Heart right ventricle (tissue), 16 donors: ENCODE measurements at regions not wholly inside any gene's neighbourhood (a gene's known extent, or its start where the extent isn't known, plus 50 kb on each side); places are given as distances from the start of the nearest gene placed in this dataset.

Source experiments
- ATAC-seq, 8 donors: fragments of 200-7000 bp; cut with Tn5 transposase; one replicate each; pipeline ENCODE4 v1.9.1; 2020; ENCODE audit warnings: mild to moderate bottlenecking in 8 of 8, moderate library complexity in 8 of 8, moderate number of reproducible peaks in 1 of 8
- DNase-seq, 2 donors: peaks; one replicate each; pipeline ENCODE4 v3.0.0-alpha.2; 2020
- H3K27ac ChIP-seq, 10 donors: fragments of 200-600 bp; sonication (generic) in 2 of 10; one replicate each; pipeline versions ENCODE4 v1.5.0 to v1.8.0; 2020 to 2022; ENCODE audit warnings: mild to moderate bottlenecking in 3 of 10
- H3K27me3 ChIP-seq, 7 donors: fragments of 200-600 bp; one replicate each; pipeline ENCODE4 v1.8.0; 2021 to 2022; ENCODE audit warnings: mild to moderate bottlenecking in 2 of 7
- H3K36me3 ChIP-seq, 9 donors: fragments of 200-600 bp; sonication (generic) in 1 of 9; one replicate each; pipeline versions ENCODE4 v1.5.0 to v1.8.0; 2020 to 2022; ENCODE audit warnings: mild to moderate bottlenecking in 2 of 9
- H3K4me1 ChIP-seq, 9 donors: fragments of 200-600 bp; sonication (generic) in 1 of 9; one replicate each; pipeline versions ENCODE4 v1.5.0 to v1.8.0; 2020 to 2022; ENCODE audit warnings: mild to moderate bottlenecking in 4 of 9
- H3K4me3 ChIP-seq, 10 donors: fragments of 200-600 bp; sonication (generic) in 2 of 10; one replicate each; pipeline versions ENCODE4 v1.5.0 to v1.8.0; 2020 to 2022; ENCODE audit warnings: mild to moderate bottlenecking in 7 of 10, moderate library complexity in 2 of 10
- H3K9me3 ChIP-seq, 11 donors: fragments of 200-600 bp in 10 of 11; sonication (generic) in 2 of 11; one replicate each; pipeline versions ENCODE4 v1.5.0 to v1.8.0; 2013 to 2022; ENCODE audit warnings: mild to moderate bottlenecking in 2 of 11, control low read depth in 1 of 11, moderate library complexity in 1 of 11
- WGBS, 2 donors: extraction: QIAGEN DNeasy Blood & Tissue Kit; methylation state at CpG; one replicate each; pipeline ENCODE4 v1.1.7; 2013; ENCODE audit warnings: inconsistent platforms in 1 of 2; 5-methylcytosine and 5-hydroxymethylcytosine counted together
- intact Hi-C, 10 donors: fragments of 100-400 bp; cut with DNase I; formaldehyde crosslinking; loops; one replicate each; pipeline versions ENCODE4 v1.11.1 to v1.14.2; 2022
- TF ChIP-seq, protein P1 (sequence below), 9 donors: fragments of 200-600 bp; sonication (generic) in 2 of 9; IDR thresholded peaks; one replicate each; pipeline versions ENCODE4 v1.5.0 to v1.8.0; 2021 to 2022; ENCODE audit warnings: antibody characterized with exemption in 9 of 9, mild to moderate bottlenecking in 5 of 9, moderate library complexity in 1 of 9
- donor health status: Arrhythmogenic right ventricular cardiomyopathy.
- donor health status: ischemic (EF 13 %, LVEDD 7.1; RV severe dilation, severe dysfunction).
- donor health status: healthy with polysubstance abuse.
- donor health status: DM: no; HTN: yes; CAD: no.
- donor health status: DM: no; HTN: no; CAD: no.
- donor health status: ischemic (EF 25% LVEDD 6.9; RV normal size, moderate dysfunction).
- donor health status: ischemic (EF 25% LVEDD 5.7; RV mildly dilated, moderate dysfunction).
- donor health status: healthy.
- donor health status: DM: yes; HTN: yes; CAD: no.
- donor health status: Ischemic cardiomyopathy.
- donor health status: ischemic (EF 35%, LVEDD 5.7; RV mildly dilated, moderate dysfunction).
- donor health status: nonischemic (EF 11% LVEDD 7.7; RV severe dilation, severe dysfunction).
- donor health status: DM: yes; HTN: yes; CAD: no.
- donor health status: PGD.
- donor health status: ischemic (EF 29% LVEDD 5.4; RV normal size, mild dysfunction).
- donor health status: nonischemic (EF 23%, LVEDD 6.1; RV moderate dilation, normal function).

DNA sequence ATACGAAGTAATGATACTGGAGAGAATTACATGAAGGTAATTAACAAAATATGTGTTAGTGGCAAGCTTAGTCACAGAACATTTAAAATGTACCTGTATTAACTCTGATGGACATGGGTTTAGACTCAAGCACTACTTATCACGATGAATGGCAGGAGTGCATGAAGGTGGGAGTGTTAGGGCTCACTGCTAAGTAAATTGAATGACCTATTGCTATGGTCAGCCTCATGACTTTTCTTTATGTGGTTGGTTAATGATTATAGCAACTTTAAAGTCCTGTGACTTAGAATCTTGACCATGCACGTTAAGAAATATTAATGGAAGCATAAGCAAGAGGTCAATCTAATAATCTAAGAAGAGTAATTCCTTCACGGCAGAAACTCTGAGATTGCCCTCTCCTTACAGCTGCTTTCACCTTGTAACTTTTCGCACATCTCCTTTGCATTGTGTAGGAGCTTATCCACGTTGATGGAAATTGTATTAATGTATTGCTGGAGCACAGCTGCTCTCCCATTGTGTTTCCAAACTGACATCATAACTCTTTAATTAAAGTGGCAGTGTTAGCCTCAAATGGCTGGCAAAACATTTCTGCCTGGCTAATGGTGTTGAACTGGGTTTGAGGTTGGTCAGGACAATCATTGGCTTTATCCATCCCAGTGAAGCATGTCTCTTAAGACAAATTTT is 114.5 kb downstream of the RXFP2 start:
- Histone ChIP-seq H3K9me3 (no peaks in the 10 kb centered on the region), H3K36me3 (no peaks in the 10 kb centered on the region), H3K4me3 (no peak overlapping the region), H3K27ac (peak overlapping the region in 3 of 10 donors; percentile 25 to 29 (median 25)), H3K27me3 (no peaks in the 10 kb centered on the region), H3K4me1 (peaks cover 0 to 53% (median 14%) of the 10 kb centered on the region in 9 donors)
- ATAC-seq: no peak
- intact Hi-C loops: no loop called here
- TF ChIP-seq, protein P1, sequence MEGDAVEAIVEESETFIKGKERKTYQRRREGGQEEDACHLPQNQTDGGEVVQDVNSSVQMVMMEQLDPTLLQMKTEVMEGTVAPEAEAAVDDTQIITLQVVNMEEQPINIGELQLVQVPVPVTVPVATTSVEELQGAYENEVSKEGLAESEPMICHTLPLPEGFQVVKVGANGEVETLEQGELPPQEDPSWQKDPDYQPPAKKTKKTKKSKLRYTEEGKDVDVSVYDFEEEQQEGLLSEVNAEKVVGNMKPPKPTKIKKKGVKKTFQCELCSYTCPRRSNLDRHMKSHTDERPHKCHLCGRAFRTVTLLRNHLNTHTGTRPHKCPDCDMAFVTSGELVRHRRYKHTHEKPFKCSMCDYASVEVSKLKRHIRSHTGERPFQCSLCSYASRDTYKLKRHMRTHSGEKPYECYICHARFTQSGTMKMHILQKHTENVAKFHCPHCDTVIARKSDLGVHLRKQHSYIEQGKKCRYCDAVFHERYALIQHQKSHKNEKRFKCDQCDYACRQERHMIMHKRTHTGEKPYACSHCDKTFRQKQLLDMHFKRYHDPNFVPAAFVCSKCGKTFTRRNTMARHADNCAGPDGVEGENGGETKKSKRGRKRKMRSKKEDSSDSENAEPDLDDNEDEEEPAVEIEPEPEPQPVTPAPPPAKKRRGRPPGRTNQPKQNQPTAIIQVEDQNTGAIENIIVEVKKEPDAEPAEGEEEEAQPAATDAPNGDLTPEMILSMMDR (IDR thresholded peaks at IDR 0.05): no peak
- 82 to 87% methylated on average over 6 of the region's 6 CpGs for WGBS, 2 donors
- no peak for DNase-seq

DNA sequence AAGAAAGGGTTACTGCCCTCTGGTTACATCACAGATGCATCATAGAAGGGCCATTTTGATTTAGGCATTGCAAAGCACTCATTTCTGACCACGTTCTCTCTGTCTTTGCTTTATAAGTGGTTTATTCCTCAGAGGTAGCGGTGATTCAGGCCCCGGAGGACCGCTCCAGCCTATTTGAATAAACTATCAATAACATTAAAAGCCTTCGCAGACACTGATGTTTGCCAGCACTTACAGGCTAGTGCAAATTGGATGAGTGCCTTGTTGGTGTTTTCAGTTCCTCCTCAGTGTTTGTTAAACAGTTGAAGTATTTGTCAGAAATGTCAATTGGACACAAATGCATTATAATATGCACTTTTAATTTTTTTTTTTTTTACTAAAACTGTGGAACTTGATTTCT is 120.2 kb downstream of the RXFP2 start:
- ATAC-seq: peak in 5 of 8 donors; percentile 13 to 31 (median 21)
- WGBS, 2 donors: 55 to 56% methylated on average over 5 of the region's 5 CpGs
- Histone ChIP-seq H3K9me3 (no peaks in the 10 kb centered on the region), H3K4me3 (no peak overlapping the region), H3K4me1 (peaks cover 0 to 56% (median 31%) of the 10 kb centered on the region in 9 donors), H3K27me3 (no peaks in the 10 kb centered on the region), H3K27ac (peak overlapping the region in 7 of 10 donors; percentile 45 to 72 (median 61)), H3K36me3 (no peaks in the 10 kb centered on the region)
- intact Hi-C loops: no loop called here
- DNase-seq: no peak
- TF ChIP-seq, protein P1 (IDR thresholded peaks at IDR 0.05): no peak

DNA sequence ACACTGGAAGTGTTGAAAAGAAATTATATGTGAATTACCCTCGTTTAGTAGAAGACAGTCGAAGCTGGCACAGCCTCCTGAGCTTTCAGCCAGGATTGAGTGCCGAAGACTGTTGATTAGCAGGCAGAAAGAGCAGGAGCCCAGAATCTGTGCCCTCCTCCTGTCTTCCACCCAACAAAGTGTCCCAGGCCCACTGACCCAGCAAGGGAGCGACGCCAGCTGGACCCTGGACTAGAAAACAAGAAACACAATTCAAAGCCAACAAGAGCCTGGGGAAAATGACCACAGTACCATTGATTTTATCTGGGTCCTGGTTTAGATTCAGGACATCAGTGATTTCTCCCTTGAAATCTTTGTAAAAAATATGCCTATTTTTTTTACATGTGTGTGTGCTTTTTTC is 120.7 kb downstream of the RXFP2 start:
- 36 to 42% methylated on average over 5 of the region's 5 CpGs for WGBS, 2 donors
- peaks cover 0 to 56% (median 31%) of the 10 kb centered on the region in 9 donors for H3K4me1 ChIP-seq
- ATAC-seq (peak in 5 of 8 donors; percentile 29 to 62 (median 57)), DNase-seq (peak in 1 of 2 donors; percentile 20)
- TF ChIP-seq, protein P1 (IDR thresholded peaks at IDR 0.05): no peak
- H3K27me3 ChIP-seq: no peaks in the 10 kb centered on the region
- H3K27ac ChIP-seq: peak overlapping the region in 8 of 10 donors; percentile 43 to 72 (median 60)
- H3K9me3 ChIP-seq: no peaks in the 10 kb centered on the region
- intact Hi-C loops: no loop called here
- no peak overlapping the region for H3K4me3 ChIP-seq
- no peaks in the 10 kb centered on the region for H3K36me3 ChIP-seq

DNA sequence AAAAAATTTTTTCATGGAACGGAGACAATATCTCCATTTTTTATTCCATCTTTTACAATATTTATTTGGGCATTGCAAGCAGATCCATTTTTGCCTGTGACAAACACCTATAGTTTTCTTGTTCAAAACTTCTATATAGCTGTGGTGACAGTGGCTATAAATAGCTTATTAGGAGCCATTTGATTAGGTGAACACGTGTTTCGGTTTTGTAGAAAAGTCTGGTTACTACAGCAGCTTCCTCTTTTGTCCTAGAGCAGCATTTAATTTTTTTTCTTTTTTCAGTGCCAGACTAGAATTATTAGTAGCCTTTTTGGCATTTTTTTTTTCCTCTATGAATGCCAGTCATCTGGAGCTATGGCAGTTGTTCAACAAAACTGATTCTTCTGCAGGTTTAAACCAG is 123.5 kb downstream of the RXFP2 start:
- no peaks in the 10 kb centered on the region for H3K9me3 ChIP-seq
- H3K27me3 ChIP-seq: no peaks in the 10 kb centered on the region
- no peaks in the 10 kb centered on the region for H3K36me3 ChIP-seq
- peaks cover 0 to 79% (median 41%) of the 10 kb centered on the region in 9 donors for H3K4me1 ChIP-seq
- ATAC-seq (no peak), DNase-seq (no peak)
- TF ChIP-seq, protein P1 (IDR thresholded peaks at IDR 0.05): no peak
- no peak overlapping the region for H3K4me3 ChIP-seq
- 50 to 64% methylated on average over 3 of the region's 3 CpGs for WGBS, 2 donors
- intact Hi-C loops: no loop called here
- peak overlapping the region in 1 of 10 donors; percentile 2 for H3K27ac ChIP-seq
